ENCODE measurements at regions not wholly inside any gene's neighbourhood (a gene's known extent, or its start where the extent isn't known, plus 50 kb on each side); places are given as distances from the start of the nearest gene placed in this dataset.

DNA sequence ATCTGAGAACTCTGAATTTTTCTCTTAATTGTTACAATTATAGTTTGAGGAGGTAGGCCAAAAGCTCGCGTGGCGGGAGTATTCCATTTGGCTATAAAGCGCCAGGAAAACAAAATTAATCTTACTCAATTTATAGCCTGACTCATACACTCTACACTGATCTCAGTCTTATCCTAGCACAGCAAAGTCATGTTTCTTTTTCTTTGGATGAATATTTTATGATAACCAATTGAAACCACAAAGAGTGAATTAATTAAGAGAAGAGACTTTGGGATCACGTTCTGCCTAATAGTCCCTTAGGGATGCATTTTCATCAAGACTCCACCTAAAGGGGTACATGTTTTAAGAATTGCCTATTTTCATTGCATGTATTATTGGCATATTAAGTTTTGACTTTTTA lies 420.8 kb downstream of the HGF start:
- H3K36me3 ChIP-seq = no peaks in the 10 kb centered on the region
- no peaks in the 10 kb centered on the region for H3K4me1 ChIP-seq
- TF ChIP-seq EP300 (IDR thresholded peaks at IDR 0.05) (no peak), POLR2AphosphoS5 (IDR thresholded peaks at IDR 0.05) (no peak), POLR2A (IDR thresholded peaks at IDR 0.05; ENCODE audit: low read depth) (no peak), CTCF (IDR thresholded peaks at IDR 0.05) (no peak)
- DNase-seq (ENCODE audit: extremely low spot score) = no peak
- no peak overlapping the region for H3K27ac ChIP-seq (replicated peaks in 1 of 4)
- 85% methylated on average over 5 of the region's 5 CpGs for WGBS
- no peaks in the 10 kb centered on the region for H3K9me3 ChIP-seq
- no peak overlapping the region for H3K4me3 ChIP-seq
- no peaks in the 10 kb centered on the region for H3K27me3 ChIP-seq
- intact Hi-C loops (cut with DNase I) = no loop called here

DNA sequence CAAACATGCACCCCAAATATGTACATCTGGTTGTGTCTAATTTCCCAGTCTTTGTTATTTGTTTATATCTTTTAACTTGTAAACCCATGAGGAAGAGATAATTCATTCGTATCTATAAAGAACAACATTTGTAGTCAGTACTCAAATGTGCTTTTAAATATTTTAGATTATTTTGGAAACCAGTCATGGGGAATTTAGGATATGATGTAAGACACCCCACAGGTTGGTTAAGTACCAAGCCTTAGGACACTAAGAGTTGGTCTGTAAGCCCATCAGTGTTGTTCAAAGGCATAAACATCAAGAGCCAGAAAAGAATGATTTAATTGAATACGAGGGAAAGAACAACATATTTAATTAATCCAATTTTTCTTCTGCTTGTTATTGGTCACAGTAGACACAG lies 421.1 kb upstream of the SEMA3C start:
- H3K9me3 ChIP-seq = no peaks in the 10 kb centered on the region
- TF ChIP-seq POLR2A (IDR thresholded peaks at IDR 0.05; ENCODE audit: low read depth) (no peak), POLR2AphosphoS5 (IDR thresholded peaks at IDR 0.05) (no peak), CTCF (IDR thresholded peaks at IDR 0.05) (no peak), EP300 (IDR thresholded peaks at IDR 0.05) (no peak)
- no peak for DNase-seq (ENCODE audit: extremely low spot score)
- 72% methylated on average over 2 of the region's 2 CpGs for WGBS
- intact Hi-C loops (cut with DNase I) = no loop called here
- no peaks in the 10 kb centered on the region for H3K4me1 ChIP-seq
- no peak overlapping the region for H3K4me3 ChIP-seq
- H3K27ac ChIP-seq (replicated peaks in 1 of 4) = no peak overlapping the region
- H3K36me3 ChIP-seq = no peaks in the 10 kb centered on the region
- no peaks in the 10 kb centered on the region for H3K27me3 ChIP-seq

DNA sequence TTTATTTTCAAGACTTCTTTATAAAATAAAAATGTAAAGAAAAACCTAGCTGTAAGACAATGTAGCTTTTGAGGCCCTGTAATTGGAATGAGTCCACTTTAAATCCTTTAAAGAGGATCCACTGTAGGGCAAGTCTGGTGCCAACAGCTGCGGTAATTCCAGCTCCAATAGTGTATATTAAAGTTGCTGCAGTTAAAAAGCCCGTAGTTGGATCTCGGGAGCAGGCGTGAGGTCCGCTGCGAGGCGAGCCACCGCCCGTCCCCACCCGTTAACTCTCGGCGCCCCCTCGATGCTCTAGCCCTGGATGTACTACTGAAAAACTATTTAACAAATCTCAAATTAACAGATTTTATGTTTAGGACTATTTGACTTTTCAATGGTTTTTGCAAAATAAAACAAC lies 414.7 kb upstream of the SEMA3C start:
- Histone ChIP-seq H3K4me1 (no peaks in the 10 kb centered on the region), H3K9me3 (no peaks in the 10 kb centered on the region), H3K27ac (replicated peaks in 1 of 4) (no peak overlapping the region), H3K27me3 (no peaks in the 10 kb centered on the region), H3K4me3 (no peak overlapping the region), H3K36me3 (no peaks in the 10 kb centered on the region)
- TF ChIP-seq CTCF (IDR thresholded peaks at IDR 0.05) (no peak), POLR2AphosphoS5 (IDR thresholded peaks at IDR 0.05) (no peak), POLR2A (IDR thresholded peaks at IDR 0.05; ENCODE audit: low read depth) (no peak), EP300 (IDR thresholded peaks at IDR 0.05) (no peak)
- WGBS = 88% methylated on average over 13 of the region's 13 CpGs
- DNase-seq (ENCODE audit: extremely low spot score) = no peak
- intact Hi-C loops (cut with DNase I) = no loop called here

GRCh38 chr7:81333004-81333403 lies 414.2 kb upstream of the SEMA3C start:
- intact Hi-C loops (cut with DNase I) = no loop called here
- TF ChIP-seq POLR2A (IDR thresholded peaks at IDR 0.05; ENCODE audit: low read depth) (no peak), CTCF (IDR thresholded peaks at IDR 0.05) (no peak), POLR2AphosphoS5 (IDR thresholded peaks at IDR 0.05) (no peak), EP300 (IDR thresholded peaks at IDR 0.05) (no peak)
- no peak overlapping the region for H3K27ac ChIP-seq (replicated peaks in 1 of 4)
- H3K4me1 ChIP-seq = no peaks in the 10 kb centered on the region
- H3K9me3 ChIP-seq = no peaks in the 10 kb centered on the region
- H3K27me3 ChIP-seq = no peaks in the 10 kb centered on the region
- no peaks in the 10 kb centered on the region for H3K36me3 ChIP-seq
- no peak for DNase-seq (ENCODE audit: extremely low spot score)
- no peak overlapping the region for H3K4me3 ChIP-seq
- 82% methylated on average over 1 of the region's 1 CpG for WGBS

Data from esophagus muscularis mucosa (tissue), 4 donors.